ENCODE measurements at regions not wholly inside any gene's neighbourhood (a gene's known extent, or its start where the extent isn't known, plus 50 kb on each side); places are given as distances from the start of the nearest gene placed in this dataset.
A peak's percentile ranks its signal among the peaks of the same experiment; 100 is the strongest.

DNA sequence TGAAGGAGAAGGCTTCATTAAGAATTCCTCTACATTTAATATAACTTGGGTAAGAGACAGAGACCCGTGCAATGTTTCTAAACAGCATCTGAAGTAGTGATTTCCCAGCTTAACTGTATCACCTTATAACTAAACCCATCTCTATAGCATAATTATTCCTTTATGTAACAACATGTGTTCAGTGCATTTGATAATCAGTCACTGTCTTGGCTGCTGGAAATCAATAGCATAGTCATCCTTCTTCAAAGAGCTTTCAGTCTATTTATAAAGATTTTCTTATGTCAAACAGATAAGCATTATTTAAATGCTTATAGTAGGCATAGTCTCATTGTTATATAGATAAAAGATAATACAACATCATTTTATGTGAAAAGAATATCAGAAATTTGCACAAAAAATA lies 80.1 kb upstream of the TYRP1 start:
- H3K27me3 ChIP-seq (ENCODE audit: control insufficient read depth, insufficient read depth, low read length) = no peaks in the 10 kb centered on the region
- H3K9ac ChIP-seq (ENCODE audit: low read depth, low read length) = no peak overlapping the region
- H3K9me3 ChIP-seq (ENCODE audit: control insufficient read depth, insufficient read depth, low read length) = no peaks in the 10 kb centered on the region
- no peak overlapping the region for H3K27ac ChIP-seq (ENCODE audit: low read depth, low read length)
- no peaks in the 10 kb centered on the region for H3K36me3 ChIP-seq (ENCODE audit: control insufficient read depth, insufficient read depth, low read length)
- no peak overlapping the region for H3K4me3 ChIP-seq (ENCODE audit: low read depth, low read length)
- H3K4me1 ChIP-seq (ENCODE audit: control insufficient read depth, insufficient read depth, low read length) = no peaks in the 10 kb centered on the region

GRCh38 chr9:12614488-12614887 lies 78.7 kb upstream of the TYRP1 start:
- Histone ChIP-seq H3K36me3 (ENCODE audit: control insufficient read depth, insufficient read depth, low read length) (no peaks in the 10 kb centered on the region), H3K9ac (ENCODE audit: low read depth, low read length) (no peak overlapping the region), H3K27me3 (ENCODE audit: control insufficient read depth, insufficient read depth, low read length) (no peaks in the 10 kb centered on the region), H3K27ac (ENCODE audit: low read depth, low read length) (no peak overlapping the region), H3K4me1 (ENCODE audit: control insufficient read depth, insufficient read depth, low read length) (no peaks in the 10 kb centered on the region), H3K4me3 (ENCODE audit: low read depth, low read length) (no peak overlapping the region), H3K9me3 (ENCODE audit: control insufficient read depth, insufficient read depth, low read length) (no peaks in the 10 kb centered on the region)

DNA sequence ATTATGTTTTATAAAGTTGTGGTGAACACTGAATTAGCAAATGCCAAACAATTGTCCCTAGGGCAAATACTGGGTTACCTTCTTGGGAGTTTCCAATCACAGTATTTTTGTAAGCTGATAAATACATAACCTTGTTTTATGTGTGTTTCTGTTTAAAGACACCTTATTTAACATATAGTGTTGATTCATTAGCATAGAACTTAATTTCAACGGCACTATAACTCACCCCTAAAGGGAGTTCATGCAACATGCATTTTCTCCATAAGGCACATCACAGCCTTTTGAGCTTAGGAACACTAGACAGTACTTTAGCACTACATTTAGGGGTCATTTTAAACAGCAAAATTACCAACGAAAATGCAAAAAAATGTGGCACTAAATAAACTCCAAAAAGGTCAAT lies 74.2 kb upstream of the TYRP1 start:
- Histone ChIP-seq H3K9me3 (ENCODE audit: control insufficient read depth, insufficient read depth, low read length) (no peaks in the 10 kb centered on the region), H3K9ac (ENCODE audit: low read depth, low read length) (no peak overlapping the region), H3K4me1 (ENCODE audit: control insufficient read depth, insufficient read depth, low read length) (no peaks in the 10 kb centered on the region), H3K4me3 (ENCODE audit: low read depth, low read length) (no peak overlapping the region), H3K27ac (ENCODE audit: low read depth, low read length) (no peak overlapping the region), H3K27me3 (ENCODE audit: control insufficient read depth, insufficient read depth, low read length) (no peaks in the 10 kb centered on the region), H3K36me3 (ENCODE audit: control insufficient read depth, insufficient read depth, low read length) (no peaks in the 10 kb centered on the region)

GRCh38 chr9:12625844-12626243 lies 67.3 kb upstream of the TYRP1 start:
- no peaks in the 10 kb centered on the region for H3K36me3 ChIP-seq (ENCODE audit: control insufficient read depth, insufficient read depth, low read length)
- H3K9me3 ChIP-seq (ENCODE audit: control insufficient read depth, insufficient read depth, low read length) = no peaks in the 10 kb centered on the region
- no peak overlapping the region for H3K27ac ChIP-seq (ENCODE audit: low read depth, low read length)
- H3K27me3 ChIP-seq (ENCODE audit: control insufficient read depth, insufficient read depth, low read length) = no peaks in the 10 kb centered on the region
- no peak overlapping the region for H3K9ac ChIP-seq (ENCODE audit: low read depth, low read length)
- H3K4me3 ChIP-seq (ENCODE audit: low read depth, low read length) = no peak overlapping the region
- H3K4me1 ChIP-seq (ENCODE audit: control insufficient read depth, insufficient read depth, low read length) = peaks cover 20% of the 10 kb centered on the region

DNA sequence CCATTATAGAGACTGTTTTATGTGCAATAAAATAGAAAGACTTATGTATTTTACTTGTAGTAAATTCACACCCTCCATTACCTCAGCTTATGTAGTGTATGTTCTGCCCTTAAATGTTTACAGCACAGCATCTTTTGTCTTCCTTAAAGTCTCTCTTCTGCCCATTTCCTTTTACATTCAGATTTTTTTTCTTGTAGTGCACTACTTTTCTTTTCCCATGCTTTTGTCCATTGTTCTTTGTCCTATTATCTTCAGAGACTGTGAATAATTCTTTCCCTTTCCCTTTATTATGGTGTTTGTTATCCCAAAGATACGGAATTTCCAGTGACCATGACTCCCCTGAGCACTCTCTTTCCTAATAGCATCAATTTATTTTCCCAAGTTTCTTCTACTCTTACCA lies 66.1 kb upstream of the TYRP1 start:
- H3K27me3 ChIP-seq (ENCODE audit: control insufficient read depth, insufficient read depth, low read length) = no peaks in the 10 kb centered on the region
- peaks cover 20% of the 10 kb centered on the region for H3K4me1 ChIP-seq (ENCODE audit: control insufficient read depth, insufficient read depth, low read length)
- no peak overlapping the region for H3K9ac ChIP-seq (ENCODE audit: low read depth, low read length)
- H3K9me3 ChIP-seq (ENCODE audit: control insufficient read depth, insufficient read depth, low read length) = no peaks in the 10 kb centered on the region
- H3K36me3 ChIP-seq (ENCODE audit: control insufficient read depth, insufficient read depth, low read length) = no peaks in the 10 kb centered on the region
- no peak overlapping the region for H3K4me3 ChIP-seq (ENCODE audit: low read depth, low read length)
- H3K27ac ChIP-seq (ENCODE audit: low read depth, low read length) = no peak overlapping the region

GRCh38 chr9:12628546-12628945 lies 64.6 kb upstream of the TYRP1 start:
- no peaks in the 10 kb centered on the region for H3K27me3 ChIP-seq (ENCODE audit: control insufficient read depth, insufficient read depth, low read length)
- no peak overlapping the region for H3K27ac ChIP-seq (ENCODE audit: low read depth, low read length)
- no peaks in the 10 kb centered on the region for H3K9me3 ChIP-seq (ENCODE audit: control insufficient read depth, insufficient read depth, low read length)

GRCh38 chr9:12629067-12629466 lies 64.1 kb upstream of the TYRP1 start:
- Histone ChIP-seq H3K4me3 (ENCODE audit: low read depth, low read length) (no peak overlapping the region), H3K9ac (ENCODE audit: low read depth, low read length) (no peak overlapping the region), H3K36me3 (ENCODE audit: control insufficient read depth, insufficient read depth, low read length) (no peaks in the 10 kb centered on the region), H3K27ac (ENCODE audit: low read depth, low read length) (peak overlapping the region; percentile 59), H3K9me3 (ENCODE audit: control insufficient read depth, insufficient read depth, low read length) (no peaks in the 10 kb centered on the region), H3K4me1 (ENCODE audit: control insufficient read depth, insufficient read depth, low read length) (peaks cover 20% of the 10 kb centered on the region), H3K27me3 (ENCODE audit: control insufficient read depth, insufficient read depth, low read length) (no peaks in the 10 kb centered on the region)

More at GRCh38 chr9:12628546-12628945, 64.6 kb upstream of the TYRP1 start:
- Histone ChIP-seq H3K36me3 (ENCODE audit: control insufficient read depth, insufficient read depth, low read length) (no peaks in the 10 kb centered on the region), H3K4me1 (ENCODE audit: control insufficient read depth, insufficient read depth, low read length) (peaks cover 20% of the 10 kb centered on the region), H3K9ac (ENCODE audit: low read depth, low read length) (no peak overlapping the region), H3K4me3 (ENCODE audit: low read depth, low read length) (no peak overlapping the region)

DNA sequence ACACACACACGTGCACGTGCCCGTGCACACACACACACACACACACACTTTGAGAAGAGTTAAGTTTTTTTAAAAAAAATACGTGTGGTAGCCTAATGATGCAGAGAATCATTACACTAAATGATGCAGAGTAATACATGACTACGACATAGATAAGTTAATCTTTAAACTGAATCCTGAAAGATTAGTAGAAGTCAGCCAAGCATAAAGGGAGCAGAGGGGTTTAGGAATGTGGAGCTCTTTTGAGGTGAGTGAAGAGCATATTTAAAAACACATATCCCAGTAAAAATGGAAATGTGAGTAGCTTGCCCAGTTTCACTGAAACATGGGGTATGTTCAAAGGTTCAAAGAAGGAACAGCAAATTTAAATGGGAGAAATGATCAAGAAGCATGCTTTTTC lies 61.3 kb upstream of the TYRP1 start:
- peaks cover 20% of the 10 kb centered on the region for H3K4me1 ChIP-seq (ENCODE audit: control insufficient read depth, insufficient read depth, low read length)
- no peak overlapping the region for H3K27ac ChIP-seq (ENCODE audit: low read depth, low read length)
- no peaks in the 10 kb centered on the region for H3K36me3 ChIP-seq (ENCODE audit: control insufficient read depth, insufficient read depth, low read length)
- H3K9me3 ChIP-seq (ENCODE audit: control insufficient read depth, insufficient read depth, low read length) = no peaks in the 10 kb centered on the region
- H3K27me3 ChIP-seq (ENCODE audit: control insufficient read depth, insufficient read depth, low read length) = no peaks in the 10 kb centered on the region
- H3K4me3 ChIP-seq (ENCODE audit: low read depth, low read length) = no peak overlapping the region
- no peak overlapping the region for H3K9ac ChIP-seq (ENCODE audit: low read depth, low read length)

DNA sequence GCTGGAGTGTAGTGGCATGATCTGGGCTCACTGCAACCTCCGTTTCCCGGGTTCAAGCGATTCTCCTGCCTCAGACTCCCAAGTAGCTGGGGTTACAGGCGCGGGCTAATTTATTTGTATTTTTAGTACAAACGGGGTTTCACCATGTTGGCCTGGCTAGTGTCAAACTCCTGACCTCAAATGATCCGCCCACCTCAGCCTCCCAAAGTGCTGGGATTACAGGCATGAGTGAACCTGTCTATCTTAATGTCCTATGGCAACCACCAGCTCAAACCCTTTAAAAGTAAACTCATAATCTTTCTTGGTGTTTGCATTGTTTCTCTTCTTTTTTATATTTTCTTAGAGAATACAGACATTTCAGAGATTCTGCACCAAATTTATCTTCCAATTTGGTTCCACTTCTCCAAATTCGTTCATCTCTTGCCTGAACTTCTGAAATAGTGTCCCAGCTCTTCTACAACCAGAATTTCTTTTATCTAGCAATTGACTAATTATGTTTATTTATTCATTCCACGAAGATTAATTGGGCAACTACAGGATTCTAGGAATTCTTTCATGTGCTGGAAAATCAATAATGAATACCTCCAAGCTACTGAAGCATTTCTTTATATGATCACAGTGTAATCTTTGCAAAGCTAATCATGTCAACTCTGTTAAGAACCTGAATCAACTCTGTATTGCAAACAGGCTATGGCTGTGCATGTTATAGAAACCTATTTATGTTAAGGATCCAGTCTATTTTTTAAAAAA lies 60.0 kb upstream of the TYRP1 start:
- Histone ChIP-seq H3K27me3 (ENCODE audit: control insufficient read depth, insufficient read depth, low read length) (no peaks in the 10 kb centered on the region), H3K27ac (ENCODE audit: low read depth, low read length) (no peak overlapping the region), H3K36me3 (ENCODE audit: control insufficient read depth, insufficient read depth, low read length) (no peaks in the 10 kb centered on the region), H3K4me3 (ENCODE audit: low read depth, low read length) (no peak overlapping the region), H3K4me1 (ENCODE audit: control insufficient read depth, insufficient read depth, low read length) (peaks cover 13% of the 10 kb centered on the region), H3K9me3 (ENCODE audit: control insufficient read depth, insufficient read depth, low read length) (no peaks in the 10 kb centered on the region), H3K9ac (ENCODE audit: low read depth, low read length) (no peak overlapping the region)

- Histone ChIP-seq H3K27ac (ENCODE audit: low read depth, low read length) (no peak overlapping the region), H3K9ac (ENCODE audit: low read depth, low read length) (no peak overlapping the region), H3K4me3 (ENCODE audit: low read depth, low read length) (no peak overlapping the region), H3K9me3 (ENCODE audit: control insufficient read depth, insufficient read depth, low read length) (no peaks in the 10 kb centered on the region), H3K27me3 (ENCODE audit: control insufficient read depth, insufficient read depth, low read length) (no peaks in the 10 kb centered on the region), H3K36me3 (ENCODE audit: control insufficient read depth, insufficient read depth, low read length) (no peaks in the 10 kb centered on the region), H3K4me1 (ENCODE audit: control insufficient read depth, insufficient read depth, low read length) (no peaks in the 10 kb centered on the region)
Observed at GRCh38 chr9:12640016-12640587, 53.1 kb upstream of the TYRP1 start.

- Histone ChIP-seq H3K27me3 (ENCODE audit: control insufficient read depth, insufficient read depth, low read length) (no peaks in the 10 kb centered on the region), H3K27ac (ENCODE audit: low read depth, low read length) (no peak overlapping the region), H3K9ac (ENCODE audit: low read depth, low read length) (no peak overlapping the region), H3K4me3 (ENCODE audit: low read depth, low read length) (no peak overlapping the region), H3K4me1 (ENCODE audit: control insufficient read depth, insufficient read depth, low read length) (no peaks in the 10 kb centered on the region), H3K9me3 (ENCODE audit: control insufficient read depth, insufficient read depth, low read length) (no peaks in the 10 kb centered on the region), H3K36me3 (ENCODE audit: control insufficient read depth, insufficient read depth, low read length) (no peaks in the 10 kb centered on the region)
Observed at GRCh38 chr9:12640866-12641636, 52.1 kb upstream of the TYRP1 start.
